Effector memory CD8-positive, alpha-beta T cell (primary cell): ENCODE measurements at regions not wholly inside any gene's neighbourhood (a gene's known extent, or its start where the extent isn't known, plus 50 kb on each side); places are given as distances from the start of the nearest gene placed in this dataset.

Source experiments
- ATAC-seq: fragments of 150-1000 bp; cut with Tn5 transposase; replicated peaks from 2 replicates; pipeline ENCODE4 v1.10.0; 2021; ENCODE audit warnings: mild to moderate bottlenecking, moderate library complexity
- DNase-seq, 3 experiments: peaks; one replicate each; pipeline ENCODE4 v3.0.0; 2021
- H3K27ac Mint-ChIP-seq, 2 donors: one replicate each; pipeline ENCODE4 v1.8.0; 2022; ENCODE audit warnings: mild to moderate bottlenecking in 2 of 2, mixed read lengths in 2 of 2, moderate library complexity in 2 of 2
- H3K27me3 Mint-ChIP-seq, 2 donors: one replicate each; pipeline ENCODE4 v1.8.0; 2022; ENCODE audit warnings: mixed read lengths in 2 of 2
- H3K36me3 Mint-ChIP-seq: one replicate; pipeline ENCODE4 v1.8.0; 2022; ENCODE audit warnings: mild to moderate bottlenecking, moderate library complexity, mixed read lengths; ENCODE audit not compliant: insufficient read depth
- H3K4me1 Mint-ChIP-seq, 2 donors: one replicate each; pipeline ENCODE4 v1.8.0; 2022; ENCODE audit warnings: low read depth in 2 of 2, mixed read lengths in 2 of 2
- H3K4me3 Mint-ChIP-seq, 2 donors: one replicate each; pipeline ENCODE4 v1.8.0; 2022; ENCODE audit warnings: mild to moderate bottlenecking in 2 of 2, mixed read lengths in 2 of 2, moderate library complexity in 2 of 2
- H3K9me3 Mint-ChIP-seq, 2 donors: one replicate each; pipeline ENCODE4 v1.8.0; 2022; ENCODE audit warnings: mixed read lengths in 2 of 2

DNA sequence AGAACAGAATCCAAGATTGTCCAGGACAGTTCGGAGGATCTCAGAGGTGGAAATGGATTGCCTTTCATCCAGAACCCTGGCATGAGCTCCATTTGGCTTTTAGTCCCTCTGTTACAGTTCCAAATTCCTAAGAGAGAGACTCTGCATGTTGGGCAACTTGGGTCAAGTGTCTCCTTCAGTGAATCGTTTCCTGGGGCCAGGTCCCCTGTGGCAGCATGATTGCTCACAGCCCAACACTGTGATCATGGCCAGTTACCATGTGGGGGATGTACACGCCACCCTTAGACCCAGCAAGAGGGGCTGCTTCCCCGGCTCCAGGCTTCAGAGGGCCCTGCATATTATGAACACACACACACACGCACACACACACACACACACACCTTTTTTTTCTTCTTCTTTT lies 118.6 kb upstream of the GLI2 start:
- ATAC-seq (no peak), DNase-seq (no peak)
- H3K27me3 Mint-ChIP-seq, result peaks cover 22 to 35% of the 10 kb centered on the region in 2 donors
- no peaks in the 10 kb centered on the region for H3K9me3 Mint-ChIP-seq
- H3K36me3 Mint-ChIP-seq, result no peaks in the 10 kb centered on the region
- no peaks in the 10 kb centered on the region for H3K4me1 Mint-ChIP-seq
- H3K4me3 Mint-ChIP-seq, result no peak overlapping the region
- H3K27ac Mint-ChIP-seq, result no peak overlapping the region

DNA sequence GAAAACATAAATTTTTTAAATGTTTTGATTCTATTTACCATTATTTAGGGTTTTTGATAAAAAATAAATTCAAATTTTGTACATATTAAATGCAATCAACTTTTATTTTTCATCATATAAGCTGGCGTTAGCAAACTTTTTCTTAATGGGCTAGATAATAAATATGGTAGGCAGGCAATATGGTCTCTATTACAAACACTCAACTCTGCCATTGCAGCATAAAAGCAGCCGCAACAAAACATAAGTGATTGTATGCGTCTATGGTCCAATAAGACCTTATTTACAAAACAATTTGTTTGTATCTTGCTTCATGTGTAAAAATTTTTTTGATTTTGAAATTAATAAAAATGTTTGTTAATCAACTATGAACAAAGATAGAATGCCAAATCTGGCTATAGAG lies 116.8 kb upstream of the GLI2 start:
- no peaks in the 10 kb centered on the region for H3K36me3 Mint-ChIP-seq
- H3K27me3 Mint-ChIP-seq, result peaks cover 7 to 25% of the 10 kb centered on the region in 2 donors
- no peak overlapping the region for H3K27ac Mint-ChIP-seq
- ATAC-seq, result no peak
- no peak for DNase-seq
- no peaks in the 10 kb centered on the region for H3K4me1 Mint-ChIP-seq
- H3K9me3 Mint-ChIP-seq, result no peaks in the 10 kb centered on the region
- no peak overlapping the region for H3K4me3 Mint-ChIP-seq

DNA sequence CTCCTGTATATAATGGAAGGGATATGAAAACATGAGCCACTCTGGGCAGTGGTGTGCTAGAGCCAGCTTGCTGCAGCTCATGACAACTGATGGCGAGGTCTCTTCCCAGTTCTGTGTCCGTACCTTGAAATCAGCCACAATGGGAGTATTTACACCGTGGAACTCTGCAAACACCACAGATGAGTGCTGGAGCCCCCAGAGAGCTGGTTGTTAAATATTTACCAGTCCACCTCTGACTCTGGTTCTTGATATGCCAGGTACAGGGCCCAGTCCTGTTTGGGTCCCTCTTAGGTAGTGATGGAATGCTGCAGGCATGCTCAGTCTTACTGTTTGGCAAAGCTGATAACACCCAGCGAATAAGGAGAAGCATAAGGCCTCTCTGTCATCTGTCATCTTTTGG lies 116.1 kb upstream of the GLI2 start:
- H3K27me3 Mint-ChIP-seq, result peaks cover 7 to 17% of the 10 kb centered on the region in 2 donors
- no peaks in the 10 kb centered on the region for H3K36me3 Mint-ChIP-seq
- DNase-seq (no peak), ATAC-seq (no peak)
- H3K4me1 Mint-ChIP-seq, result no peaks in the 10 kb centered on the region
- H3K27ac Mint-ChIP-seq, result no peak overlapping the region
- no peak overlapping the region for H3K4me3 Mint-ChIP-seq
- no peaks in the 10 kb centered on the region for H3K9me3 Mint-ChIP-seq

DNA sequence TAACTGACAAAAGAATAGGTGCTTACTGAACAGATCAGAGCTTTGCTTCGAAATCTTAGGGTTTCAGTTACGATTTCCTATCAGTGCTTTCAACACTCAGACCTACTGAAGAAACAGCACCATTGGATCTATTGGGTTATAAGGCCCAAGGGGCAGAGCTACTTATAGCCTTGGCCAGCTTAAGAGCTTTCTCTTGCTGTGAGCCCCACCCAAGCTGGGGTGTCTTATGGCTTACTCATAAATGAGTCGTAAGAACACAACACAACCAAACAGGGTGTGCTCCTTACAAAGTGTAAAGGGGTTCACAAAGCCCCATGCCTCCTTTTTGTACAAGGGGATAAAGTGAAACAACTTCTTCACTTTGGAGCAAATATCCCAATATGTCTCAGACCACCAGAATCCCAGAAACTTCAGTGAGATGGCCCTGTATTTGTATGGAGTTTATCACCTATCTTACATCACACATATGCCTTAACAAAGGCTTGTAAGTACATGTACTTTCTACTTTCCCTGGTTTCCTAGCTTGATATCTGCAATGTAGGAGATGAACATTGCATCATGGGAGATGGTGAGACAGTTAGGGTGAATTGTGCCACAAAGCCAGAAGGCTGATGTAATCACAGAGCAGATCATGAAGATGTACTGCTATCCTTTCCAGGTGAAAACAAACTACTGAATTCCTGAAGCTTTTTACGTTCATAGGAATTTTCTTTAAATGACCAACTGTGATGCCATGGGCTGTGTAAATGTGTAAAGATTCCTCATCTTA lies 115.5 kb upstream of the GLI2 start:
- no peaks in the 10 kb centered on the region for H3K36me3 Mint-ChIP-seq

DNA sequence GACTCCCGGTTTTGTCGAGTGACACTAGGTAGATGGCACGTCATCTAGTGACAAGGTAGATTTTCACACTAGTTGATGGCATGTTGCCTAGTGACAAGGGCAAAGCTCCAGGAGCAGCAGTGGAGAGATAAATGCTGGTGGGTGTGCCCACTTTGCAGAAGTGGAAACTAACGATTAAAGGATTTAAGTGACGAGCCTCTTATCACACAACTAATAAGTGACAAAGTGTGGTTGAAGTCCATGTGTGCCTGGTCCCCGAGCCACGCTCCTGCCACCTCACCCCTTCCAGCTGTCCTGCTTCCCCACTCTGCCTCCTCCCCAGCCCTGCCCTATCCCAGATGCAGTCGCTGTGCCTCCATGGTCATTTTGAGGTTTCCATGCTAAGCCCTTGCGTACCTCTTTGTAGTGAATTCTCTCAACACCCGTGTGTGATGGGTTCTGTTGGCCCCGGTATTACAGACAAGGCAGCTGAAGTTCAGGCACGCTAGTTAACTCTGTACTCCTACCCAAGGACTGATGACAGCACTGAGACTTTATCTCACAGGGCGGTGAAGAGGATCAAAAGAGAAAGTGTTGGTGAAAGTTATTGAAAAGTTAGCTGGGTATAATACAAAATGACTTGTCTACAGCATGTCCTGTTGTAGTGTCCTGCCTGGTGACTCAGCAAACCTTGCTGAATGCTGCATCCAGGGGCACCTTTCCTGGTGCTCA lies 113.4 kb upstream of the GLI2 start:
- ATAC-seq (no peak), DNase-seq (no peak)
- Mint-ChIP-seq H3K27ac (no peak overlapping the region), H3K4me1 (no peaks in the 10 kb centered on the region), H3K4me3 (no peak overlapping the region), H3K36me3 (no peaks in the 10 kb centered on the region), H3K9me3 (no peaks in the 10 kb centered on the region), H3K27me3 (peaks cover 17 to 33% of the 10 kb centered on the region in 2 donors)

More for the DNA sequence above, 115.5 kb upstream of the GLI2 start:
- Mint-ChIP-seq H3K4me1 (no peaks in the 10 kb centered on the region), H3K9me3 (no peaks in the 10 kb centered on the region), H3K27ac (no peak overlapping the region), H3K27me3 (peaks cover 8 to 17% of the 10 kb centered on the region in 2 donors), H3K4me3 (no peak overlapping the region)
- DNase-seq, result no peak
- no peak for ATAC-seq

DNA sequence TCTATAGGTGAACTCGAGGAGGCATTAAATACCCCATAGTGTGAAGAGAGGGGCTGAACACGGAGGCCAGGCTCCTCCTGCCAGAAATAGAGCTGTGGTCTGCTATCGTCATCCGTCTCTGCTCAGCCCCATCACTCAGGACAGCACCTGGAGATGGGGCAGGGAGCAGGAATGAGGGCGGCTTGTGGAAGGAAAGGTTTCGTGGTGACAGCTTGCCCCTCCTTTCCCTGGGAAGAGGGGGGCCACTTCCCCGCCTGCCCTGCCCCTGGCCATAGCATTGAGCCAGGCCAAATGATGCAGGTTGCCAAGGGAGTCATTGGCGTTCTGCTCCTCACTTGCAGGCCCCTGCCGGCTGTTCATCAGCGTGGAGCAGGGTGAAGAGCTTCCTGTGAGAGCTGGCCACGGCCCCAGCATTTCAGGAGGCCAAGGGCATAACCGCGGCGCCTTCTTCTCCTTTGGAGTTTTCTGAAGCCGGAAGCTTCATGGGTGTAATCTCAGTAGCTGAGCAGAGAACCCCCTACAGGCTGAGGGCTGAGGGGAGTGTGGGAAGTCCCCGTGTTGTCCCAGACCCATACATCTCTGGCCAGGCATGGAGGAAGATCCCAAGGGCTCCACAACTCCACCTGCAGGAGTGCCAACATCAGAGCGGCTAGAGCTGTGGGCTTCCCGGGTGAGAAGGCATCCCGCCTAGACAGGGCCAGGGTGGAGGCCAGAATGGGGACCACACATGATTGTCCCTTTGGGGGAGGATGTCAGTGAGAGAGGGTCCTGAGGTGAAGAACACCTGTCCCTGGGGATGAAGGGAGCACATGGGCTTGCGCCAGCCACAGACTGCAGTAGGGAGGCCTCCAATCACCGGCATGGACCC lies 112.5 kb upstream of the GLI2 start:
- H3K36me3 Mint-ChIP-seq, result no peaks in the 10 kb centered on the region
- no peaks in the 10 kb centered on the region for H3K4me1 Mint-ChIP-seq
- H3K27ac Mint-ChIP-seq, result no peak overlapping the region
- H3K4me3 Mint-ChIP-seq, result no peak overlapping the region
- peaks cover 17 to 36% of the 10 kb centered on the region in 2 donors for H3K27me3 Mint-ChIP-seq
- DNase-seq (no peak), ATAC-seq (no peak)
- no peaks in the 10 kb centered on the region for H3K9me3 Mint-ChIP-seq

DNA sequence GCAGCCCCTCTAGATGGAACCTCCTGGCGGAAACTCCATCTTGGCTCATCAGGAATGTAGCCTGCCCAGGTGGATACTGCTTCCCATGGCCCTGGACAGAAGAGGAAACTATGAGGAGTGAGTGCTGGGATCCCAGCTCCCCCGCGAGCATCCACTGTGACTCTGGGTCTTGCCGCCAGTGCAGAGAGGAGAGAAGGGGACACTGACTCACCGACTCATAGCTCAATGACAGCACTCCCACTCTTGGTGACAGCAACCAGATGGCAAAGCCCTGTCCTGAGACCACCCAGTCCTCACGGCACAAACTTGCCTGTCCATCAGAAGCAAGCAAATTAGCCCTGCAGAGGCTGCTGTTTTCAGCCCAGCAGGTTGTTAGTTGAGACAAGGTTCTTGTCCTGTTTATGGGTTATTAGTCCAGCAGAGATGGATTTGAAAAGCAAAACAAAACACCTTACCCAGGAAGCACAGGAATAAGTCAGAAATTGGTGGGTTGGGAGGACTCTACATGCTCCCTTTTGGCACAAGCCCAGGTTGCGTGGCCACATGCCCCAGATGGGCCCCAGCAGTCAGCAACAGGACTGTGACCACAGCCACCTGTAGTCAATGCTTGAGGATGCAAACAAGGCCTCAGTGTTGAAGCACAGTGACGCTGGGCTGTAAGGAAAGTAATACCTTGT lies 111.5 kb upstream of the GLI2 start:
- Mint-ChIP-seq H3K4me1 (no peaks in the 10 kb centered on the region), H3K27me3 (peaks cover 17 to 36% of the 10 kb centered on the region in 2 donors), H3K9me3 (no peaks in the 10 kb centered on the region), H3K4me3 (no peak overlapping the region), H3K27ac (no peak overlapping the region), H3K36me3 (no peaks in the 10 kb centered on the region)
- ATAC-seq (no peak), DNase-seq (no peak)

DNA sequence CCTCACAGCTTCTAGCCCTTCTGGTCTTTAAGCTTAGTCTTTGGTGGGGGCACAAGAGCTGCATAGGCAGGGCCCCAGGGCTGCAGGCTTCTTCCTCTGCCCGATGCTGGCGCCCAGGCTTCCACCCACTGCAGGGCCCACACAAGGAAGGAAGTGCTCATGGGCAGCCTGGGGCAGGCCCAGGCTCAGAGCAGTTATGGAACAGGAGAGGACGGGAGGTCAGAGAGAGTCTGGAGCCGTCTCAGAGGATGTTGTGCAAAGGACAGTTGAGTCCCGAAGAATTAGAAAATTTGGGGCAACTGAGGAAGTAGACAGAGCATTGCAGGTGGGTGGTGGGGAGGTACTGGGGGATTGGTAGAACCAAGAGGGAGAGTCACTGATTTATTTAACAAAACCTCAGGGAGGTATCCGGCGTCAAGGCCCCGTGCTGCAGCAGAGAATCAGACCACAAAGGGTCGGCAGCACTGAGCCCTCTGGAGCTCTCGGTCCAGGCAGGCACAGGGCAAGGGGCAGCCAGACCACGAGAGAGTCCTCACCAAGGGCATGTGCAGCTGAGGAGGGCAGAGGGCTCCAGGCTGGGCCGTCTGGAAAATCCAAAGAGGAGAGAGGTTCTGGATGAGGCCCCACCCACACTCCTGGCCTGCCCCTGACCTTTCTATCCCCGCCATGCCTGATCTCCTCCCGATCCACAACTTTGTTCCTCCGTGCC lies 110.8 kb upstream of the GLI2 start:
- no peaks in the 10 kb centered on the region for H3K9me3 Mint-ChIP-seq
- DNase-seq, result no peak
- peaks cover 22 to 43% of the 10 kb centered on the region in 2 donors for H3K27me3 Mint-ChIP-seq
- H3K4me3 Mint-ChIP-seq, result no peak overlapping the region
- no peaks in the 10 kb centered on the region for H3K4me1 Mint-ChIP-seq
- H3K36me3 Mint-ChIP-seq, result no peaks in the 10 kb centered on the region
- no peak overlapping the region for H3K27ac Mint-ChIP-seq
- ATAC-seq, result no peak

DNA sequence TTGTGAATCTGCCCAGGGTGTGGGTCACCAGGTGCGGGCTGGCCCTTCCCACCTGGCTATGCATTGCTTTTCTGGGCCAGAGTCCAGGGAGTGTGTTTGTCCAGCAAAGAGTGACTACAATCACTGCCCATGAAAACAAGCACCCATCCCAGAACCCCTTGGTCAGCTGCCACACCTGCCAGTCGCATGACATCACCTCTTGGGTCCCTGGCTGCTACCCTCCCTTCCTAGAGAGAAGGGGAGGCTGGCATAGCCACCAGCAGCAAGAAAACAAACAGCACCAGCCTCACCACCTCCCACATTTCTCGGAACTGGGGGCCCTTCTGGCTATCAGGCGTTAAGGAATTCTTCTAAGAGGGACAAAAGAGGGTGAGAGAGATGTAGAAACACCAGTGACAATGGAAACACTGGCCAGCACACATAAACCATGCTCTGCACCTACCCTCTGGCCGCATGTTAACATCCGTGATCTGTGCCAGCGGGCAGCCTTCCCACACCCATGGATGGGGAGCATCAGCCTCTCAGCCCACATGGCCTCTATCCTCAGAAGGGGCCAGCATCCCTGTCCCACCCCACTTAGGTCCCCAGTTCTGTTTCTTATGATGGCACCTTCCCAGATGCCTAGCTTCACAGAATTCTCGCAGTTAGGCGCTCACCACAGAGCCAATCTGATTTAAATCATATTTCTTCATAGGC lies 109.7 kb upstream of the GLI2 start:
- Mint-ChIP-seq H3K4me1 (no peaks in the 10 kb centered on the region), H3K4me3 (no peak overlapping the region), H3K36me3 (no peaks in the 10 kb centered on the region), H3K27me3 (peaks cover 22 to 50% of the 10 kb centered on the region in 2 donors), H3K27ac (no peak overlapping the region), H3K9me3 (no peaks in the 10 kb centered on the region)
- DNase-seq (no peak), ATAC-seq (no peak)

DNA sequence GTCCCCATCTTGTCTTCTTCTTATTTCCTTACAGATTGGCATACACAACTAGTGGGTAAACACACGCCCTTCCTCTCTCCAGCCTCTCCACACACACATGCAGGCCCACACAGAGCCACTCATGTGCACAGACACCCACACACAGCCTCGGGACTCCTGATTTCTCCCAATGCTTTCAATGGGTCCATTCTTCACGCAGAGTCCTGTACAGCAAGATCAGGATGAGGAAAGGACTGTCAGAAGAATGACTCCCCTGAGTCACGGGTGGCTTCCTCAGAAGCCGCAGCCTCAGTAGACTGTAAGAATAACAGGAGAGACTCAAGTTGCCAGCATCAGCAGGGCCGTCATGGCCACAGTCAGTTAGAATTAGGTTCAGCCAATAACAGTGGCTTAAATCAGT lies 109.1 kb upstream of the GLI2 start:
- no peak for DNase-seq
- Mint-ChIP-seq H3K27me3 (peaks cover 22 to 53% of the 10 kb centered on the region in 2 donors), H3K9me3 (no peaks in the 10 kb centered on the region), H3K36me3 (no peaks in the 10 kb centered on the region), H3K4me1 (no peaks in the 10 kb centered on the region), H3K4me3 (no peak overlapping the region), H3K27ac (no peak overlapping the region)
- ATAC-seq, result no peak

DNA sequence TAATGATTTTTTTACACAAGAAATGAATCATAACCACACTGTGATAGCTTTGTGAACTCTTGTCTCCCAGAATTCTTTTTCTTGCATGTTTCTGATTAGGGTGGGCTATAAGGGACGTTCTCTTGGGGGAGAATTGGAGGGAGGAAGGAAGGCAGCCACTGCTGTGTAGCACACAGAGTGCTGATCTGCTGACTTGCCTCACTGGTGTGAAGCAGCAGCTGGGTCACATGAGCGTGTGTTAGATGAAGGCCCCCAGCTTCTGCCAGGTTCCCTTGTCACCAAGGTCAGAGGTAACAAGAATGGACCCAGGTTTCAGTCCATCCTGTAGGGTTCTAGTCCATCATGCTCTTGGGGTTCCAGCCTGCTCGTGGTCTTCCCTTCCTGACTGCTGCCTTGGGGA lies 107.4 kb upstream of the GLI2 start:
- Mint-ChIP-seq H3K36me3 (no peaks in the 10 kb centered on the region), H3K4me1 (no peaks in the 10 kb centered on the region), H3K27ac (no peak overlapping the region), H3K9me3 (no peaks in the 10 kb centered on the region), H3K27me3 (peaks cover 36 to 63% of the 10 kb centered on the region in 2 donors), H3K4me3 (no peak overlapping the region)
- no peak for ATAC-seq
- DNase-seq, result no peak

DNA sequence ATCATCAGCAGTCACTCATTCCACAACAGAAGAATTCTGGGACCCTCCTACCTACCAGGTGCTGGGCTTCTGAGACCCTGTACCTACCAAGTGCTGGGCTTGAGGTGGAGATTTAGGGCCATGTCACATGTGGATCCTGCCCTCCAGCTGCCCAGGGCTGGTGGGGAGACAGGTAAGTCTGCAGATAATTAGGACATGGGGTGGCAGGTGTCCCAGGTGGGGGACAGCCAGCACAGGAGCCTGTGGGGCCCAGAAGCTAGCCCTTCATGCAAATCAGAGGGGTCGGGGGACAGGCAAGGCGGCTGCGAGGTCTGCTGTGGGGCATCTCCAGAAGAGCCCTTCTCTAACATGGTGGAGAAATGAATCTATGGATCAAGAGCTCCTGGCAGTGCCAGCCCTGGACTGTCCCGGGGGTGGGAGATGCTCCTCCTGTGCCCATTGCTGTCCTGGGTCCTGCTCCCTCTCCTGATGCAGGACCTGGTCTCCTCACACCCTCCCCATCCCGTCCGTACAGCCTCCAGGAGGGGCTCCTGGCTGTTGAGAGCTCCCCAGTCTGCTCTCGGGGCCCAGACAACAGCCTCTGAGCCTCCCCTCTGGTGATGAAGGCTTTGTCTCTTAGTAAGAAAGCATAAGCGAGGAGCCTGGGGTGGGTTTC lies 106.3 kb upstream of the GLI2 start:
- H3K4me3 Mint-ChIP-seq, result no peak overlapping the region
- ATAC-seq (no peak), DNase-seq (no peak)
- H3K9me3 Mint-ChIP-seq, result no peaks in the 10 kb centered on the region
- peaks cover 3% of the 10 kb centered on the region for H3K36me3 Mint-ChIP-seq
- H3K4me1 Mint-ChIP-seq, result no peaks in the 10 kb centered on the region
- H3K27ac Mint-ChIP-seq, result no peak overlapping the region
- H3K27me3 Mint-ChIP-seq, result peaks cover 36 to 73% of the 10 kb centered on the region in 2 donors
